Stimulated activated CD8-positive, alpha-beta memory T cell treated with anti-CD3 and anti-CD28 coated beads, Interleukin-12 subunit alpha, Interleukin-12 subunit beta, amount 100 ng/mL, for 4 hours (primary cell): ENCODE measurements at regions not wholly inside any gene's neighbourhood (a gene's known extent, or its start where the extent isn't known, plus 50 kb on each side); places are given as distances from the start of the nearest gene placed in this dataset.

Source experiments
- DNase-seq: peaks from one replicate; pipeline ENCODE4 v3.0.0-alpha.2; 2020; ENCODE audit warnings: low read depth

DNA sequence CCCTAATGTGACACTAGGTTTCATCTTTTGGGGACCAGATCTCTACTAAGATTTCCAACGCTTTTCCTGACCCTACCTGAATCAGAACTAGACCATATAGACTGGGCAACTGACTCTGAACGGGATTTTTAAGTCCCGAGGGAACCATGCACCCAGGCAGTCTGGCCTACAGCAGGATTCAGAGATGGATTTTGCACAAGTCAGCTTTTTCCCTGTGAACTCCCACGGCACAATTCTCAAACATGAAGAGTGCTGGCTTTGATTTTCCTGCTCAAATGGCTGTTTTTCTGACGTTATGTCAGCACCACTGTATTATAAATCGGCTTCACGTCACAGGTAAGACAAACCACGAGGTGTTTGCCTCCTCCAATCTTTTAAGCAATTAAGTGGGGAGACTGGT is 409.1 kb downstream of the TCERG1L start:
- no peak for DNase-seq

DNA sequence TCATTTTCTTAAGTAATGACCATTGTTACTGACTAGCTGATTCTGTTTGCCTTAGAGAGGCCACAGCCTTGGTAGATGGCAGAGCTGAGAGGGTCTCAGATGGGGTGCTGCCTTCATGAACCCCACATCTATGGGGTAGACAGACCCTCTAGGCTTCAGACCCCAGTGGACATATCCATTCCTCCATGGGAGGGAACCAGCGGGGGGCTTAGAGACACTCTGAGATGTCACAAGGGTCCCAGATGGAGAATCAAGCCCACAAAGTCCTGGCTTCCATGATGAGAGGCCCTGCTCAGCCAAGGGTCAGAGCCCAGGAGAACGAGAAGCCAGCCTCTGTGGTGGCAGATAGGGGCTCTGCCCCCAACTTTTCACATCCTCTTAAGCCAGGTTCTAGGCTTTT is 408.6 kb downstream of the TCERG1L start:
- DNase-seq, result no peak

DNA sequence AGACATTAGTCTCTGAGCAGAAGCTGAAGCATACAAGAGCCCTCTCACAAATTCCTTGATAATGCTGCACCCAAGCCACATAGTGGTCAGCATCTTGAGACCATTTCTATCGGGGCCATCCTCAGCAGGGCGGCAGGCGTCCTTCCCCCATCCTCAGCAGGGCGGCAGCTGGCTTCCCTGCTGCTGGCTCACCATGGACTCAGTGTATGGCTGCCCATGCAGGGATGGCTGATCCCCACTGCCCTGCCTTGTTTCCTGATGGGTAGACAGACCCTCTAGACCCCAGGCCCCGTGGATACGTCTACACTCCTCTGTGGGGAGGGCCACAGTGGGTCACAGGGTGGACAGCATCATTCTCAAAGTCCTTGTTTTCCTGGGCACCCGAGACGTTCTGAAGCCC is 406.8 kb downstream of the TCERG1L start:
- DNase-seq, result no peak

DNA sequence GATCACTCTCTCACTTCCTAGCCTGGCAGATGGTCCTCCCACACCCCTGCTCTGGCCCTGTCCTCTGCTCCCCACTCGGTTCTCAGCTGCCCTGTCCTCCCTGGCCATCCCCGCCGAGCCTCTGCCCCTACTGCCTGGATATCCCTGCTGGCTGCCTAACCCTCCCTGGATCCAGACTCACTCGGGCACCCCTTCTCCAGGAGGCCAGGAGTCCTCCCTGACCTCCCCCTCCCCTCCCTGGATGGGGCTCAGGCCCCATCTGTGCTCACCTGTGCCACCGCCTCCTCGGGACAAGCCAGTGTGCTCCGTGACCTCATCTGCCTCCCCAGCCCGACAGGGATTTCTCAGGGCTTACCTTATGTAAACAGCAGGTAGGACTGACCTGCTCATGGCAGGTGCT is 406.1 kb downstream of the TCERG1L start:
- no peak for DNase-seq

DNA sequence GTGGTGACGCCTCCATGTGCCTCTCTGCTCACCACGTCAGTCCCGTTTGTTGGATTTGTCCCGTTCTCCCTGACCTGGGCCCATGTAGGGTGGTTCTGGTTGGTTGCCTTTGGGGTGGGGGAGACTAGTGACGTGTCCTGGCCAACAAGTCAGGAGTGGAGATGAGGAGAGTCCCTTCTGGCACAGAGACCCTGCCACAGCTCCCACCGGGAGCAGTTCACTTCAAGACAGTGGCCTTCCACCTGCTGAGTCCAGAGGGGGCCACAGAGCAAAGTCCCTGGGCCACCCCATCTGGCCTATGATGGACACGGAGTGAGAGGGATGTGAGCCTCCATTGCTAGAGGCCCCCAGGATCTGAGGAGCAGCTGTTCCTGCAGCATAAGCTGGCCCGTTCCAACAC is 405.6 kb downstream of the TCERG1L start:
- no peak for DNase-seq

DNA sequence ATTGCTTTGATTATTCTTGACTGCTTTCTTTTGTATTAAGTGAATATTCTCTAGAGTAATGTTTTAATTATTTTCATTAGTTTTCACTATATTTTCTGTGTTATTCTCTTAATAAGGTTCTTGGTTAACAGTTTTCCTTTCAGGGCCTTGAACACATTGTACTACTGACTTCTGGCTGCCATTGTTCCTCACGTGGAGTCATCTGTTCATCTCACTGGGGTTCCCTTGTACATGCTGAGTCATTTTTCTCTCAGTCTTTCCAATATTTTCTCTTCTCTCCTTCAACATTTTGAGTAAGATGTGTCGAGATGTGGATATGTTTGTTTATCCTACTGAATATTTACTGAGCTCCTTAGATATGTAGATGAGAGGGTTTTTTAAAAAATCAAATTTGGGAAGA is 400.7 kb downstream of the TCERG1L start:
- no peak for DNase-seq

DNA sequence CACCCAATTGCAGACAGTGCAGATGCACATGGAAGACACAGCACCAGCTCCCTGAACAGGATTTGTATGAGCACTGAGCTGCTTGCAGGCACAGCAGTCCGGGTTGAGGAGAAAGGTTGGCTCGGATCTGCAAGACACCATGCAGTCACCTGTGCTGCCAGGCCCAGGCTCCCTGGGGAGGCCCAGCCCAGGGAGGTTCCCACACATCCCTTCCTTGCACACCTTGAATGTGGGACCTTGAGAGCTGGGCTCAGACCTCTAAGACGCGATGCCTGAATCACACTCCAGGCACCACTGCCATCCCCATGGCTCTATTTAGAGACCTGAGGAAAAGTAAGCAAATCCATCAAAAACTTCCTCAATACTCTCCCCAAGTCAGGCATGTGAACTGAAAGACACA is 397.7 kb downstream of the TCERG1L start:
- DNase-seq, result no peak

DNA sequence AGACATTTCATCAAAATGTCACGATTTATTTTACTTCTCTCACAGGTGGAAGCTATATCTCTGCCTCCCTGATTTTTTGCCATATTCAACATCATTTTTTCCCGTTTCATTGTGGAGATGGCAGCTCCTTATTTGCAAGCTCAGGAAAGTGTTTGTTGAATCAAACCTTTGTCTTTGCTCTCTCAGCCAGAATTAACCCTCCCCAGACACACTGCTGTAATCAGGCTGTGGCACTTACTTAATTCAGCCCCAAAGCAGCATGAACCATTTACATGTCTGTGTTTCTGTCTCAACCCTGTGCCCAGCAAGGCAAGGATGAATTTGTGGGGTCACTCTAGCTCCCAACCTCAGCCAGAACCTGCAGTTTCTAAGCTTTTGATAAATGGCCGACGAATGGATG is 397.2 kb downstream of the TCERG1L start:
- DNase-seq, result no peak

DNA sequence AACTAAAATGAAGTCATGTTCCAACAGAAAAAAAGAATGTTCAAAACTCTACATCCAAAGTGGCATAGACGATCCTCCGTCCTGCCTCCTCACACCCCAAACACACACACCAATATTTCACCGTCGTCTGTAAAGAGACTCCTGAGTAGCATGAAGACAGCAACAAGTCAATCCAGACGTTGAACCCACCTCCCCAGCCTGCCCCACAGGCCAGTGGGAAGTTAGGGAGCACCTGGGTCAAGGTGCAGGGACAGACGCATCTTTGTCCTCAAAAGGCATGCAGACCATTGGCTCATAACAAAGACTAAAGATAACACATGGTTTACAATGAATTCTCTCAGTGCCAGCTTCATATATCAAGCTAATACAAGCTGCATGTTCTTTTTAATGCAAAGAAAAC is 396.5 kb downstream of the TCERG1L start:
- no peak for DNase-seq

DNA sequence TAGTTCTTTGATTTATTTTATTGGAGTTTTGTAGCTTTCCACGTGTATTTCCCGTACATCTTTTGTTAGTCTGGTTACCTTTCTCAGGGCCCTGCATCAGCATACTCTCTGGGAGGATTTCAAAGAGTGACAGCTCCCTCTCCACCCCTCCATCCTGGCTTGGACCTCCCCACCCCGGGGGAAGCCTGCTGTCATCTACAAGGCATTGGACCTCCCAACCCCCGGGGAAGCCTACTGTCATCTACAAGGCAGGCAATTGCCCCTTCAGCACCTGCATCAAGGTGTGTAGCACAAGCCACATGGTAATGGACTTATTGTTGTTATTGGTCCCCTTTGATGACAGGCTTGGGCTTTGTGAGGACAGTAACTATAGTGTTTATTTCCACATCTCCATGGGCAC is 390.1 kb downstream of the TCERG1L start:
- DNase-seq, result no peak

DNA sequence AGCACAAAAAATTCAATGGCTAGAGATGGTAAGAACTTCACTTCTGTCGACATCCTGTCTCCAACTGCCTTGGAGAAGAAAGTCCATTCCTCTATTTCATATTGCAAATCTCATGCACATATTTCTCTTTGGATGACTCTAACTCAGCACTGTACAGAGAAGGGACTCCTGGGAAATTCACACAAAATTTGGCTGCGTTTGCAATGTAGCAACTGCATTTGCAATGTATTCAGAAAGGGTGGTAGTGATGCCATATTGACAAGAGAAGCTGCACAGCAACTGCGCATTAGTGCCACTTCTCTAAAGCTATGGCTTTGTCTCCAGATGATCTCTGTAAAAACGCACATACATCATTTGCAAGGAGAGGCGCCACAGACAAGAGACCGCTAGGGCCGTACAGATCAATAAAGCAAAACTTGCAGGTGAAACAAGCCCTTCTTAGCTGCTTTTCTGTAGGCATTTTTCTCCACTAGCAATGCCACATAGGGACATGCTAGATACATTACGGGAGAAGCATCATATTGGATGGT is 389.5 kb downstream of the TCERG1L start:
- DNase-seq, result no peak

DNA sequence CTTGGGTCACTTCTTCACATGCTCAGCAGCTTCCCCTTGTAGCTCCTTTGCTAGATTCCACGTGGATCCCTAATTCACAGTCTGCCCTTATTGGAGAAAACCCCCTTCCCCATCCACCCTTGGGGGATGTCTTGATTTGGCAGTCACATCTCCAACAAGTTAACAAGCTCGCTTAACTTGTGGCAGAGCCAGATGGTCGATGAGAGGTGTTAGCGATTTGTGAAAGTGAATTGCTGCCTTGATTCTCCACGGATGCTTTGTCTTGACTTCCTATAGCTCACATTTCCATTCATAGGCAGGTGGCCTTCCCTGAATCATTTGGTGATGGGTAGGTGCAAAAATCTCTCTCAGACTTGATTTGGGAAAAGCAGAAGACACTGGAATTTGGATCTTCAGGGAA is 387.9 kb downstream of the TCERG1L start:
- DNase-seq, result no peak

DNA sequence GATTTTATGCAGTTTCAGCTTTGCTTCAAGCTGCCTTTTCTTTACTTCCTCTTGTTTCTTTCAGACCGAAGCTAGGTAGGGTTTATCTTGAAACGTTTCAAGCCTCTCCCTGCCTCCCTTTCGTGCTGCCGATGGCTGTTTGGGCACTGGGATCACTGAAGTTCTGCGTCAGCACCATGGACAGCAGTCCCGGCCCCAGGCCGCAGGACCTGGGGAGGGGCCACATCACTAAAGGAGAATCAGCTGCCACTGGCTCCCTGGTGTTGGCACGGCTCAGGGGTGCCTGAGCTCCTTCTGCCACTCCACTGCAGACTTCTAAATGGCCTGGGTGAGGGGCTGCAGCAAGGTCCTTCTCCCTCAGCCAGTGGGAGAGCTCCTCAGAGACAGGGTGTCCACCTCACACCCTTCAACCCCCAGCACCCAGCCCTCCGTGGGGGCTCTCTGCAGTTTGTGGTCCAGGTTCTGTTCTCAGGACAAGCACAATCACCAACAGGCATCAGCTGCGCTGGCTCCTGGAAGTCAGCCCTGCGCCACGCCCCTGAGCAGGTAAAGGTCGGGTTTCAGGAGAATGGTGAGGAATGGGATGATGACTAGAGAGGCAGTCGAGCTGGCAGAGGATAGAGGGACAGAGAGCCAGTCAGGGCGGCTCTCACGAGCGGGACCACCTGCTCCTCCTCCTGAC is 387.2 kb downstream of the TCERG1L start:
- DNase-seq, result no peak

DNA sequence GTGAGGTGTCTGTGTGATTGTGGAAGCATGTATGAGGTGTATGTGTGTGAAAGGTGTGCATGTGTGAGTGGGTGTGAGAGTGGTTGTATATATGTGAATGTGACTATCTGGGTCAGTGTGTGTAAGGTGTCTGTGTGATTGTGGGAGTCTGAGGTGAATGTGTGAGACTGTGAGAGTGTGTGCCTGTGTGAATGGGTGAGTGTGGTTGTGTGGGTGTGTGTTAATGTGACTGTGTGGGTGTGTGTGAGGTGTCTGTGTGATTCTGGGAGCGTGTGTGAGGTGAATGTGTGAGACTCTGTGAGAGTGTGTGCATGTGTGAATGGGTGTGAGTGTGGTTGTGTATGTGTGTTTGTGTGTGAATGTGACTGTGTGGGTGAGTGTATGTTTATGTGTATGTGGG is 385.1 kb downstream of the TCERG1L start:
- no peak for DNase-seq

DNA sequence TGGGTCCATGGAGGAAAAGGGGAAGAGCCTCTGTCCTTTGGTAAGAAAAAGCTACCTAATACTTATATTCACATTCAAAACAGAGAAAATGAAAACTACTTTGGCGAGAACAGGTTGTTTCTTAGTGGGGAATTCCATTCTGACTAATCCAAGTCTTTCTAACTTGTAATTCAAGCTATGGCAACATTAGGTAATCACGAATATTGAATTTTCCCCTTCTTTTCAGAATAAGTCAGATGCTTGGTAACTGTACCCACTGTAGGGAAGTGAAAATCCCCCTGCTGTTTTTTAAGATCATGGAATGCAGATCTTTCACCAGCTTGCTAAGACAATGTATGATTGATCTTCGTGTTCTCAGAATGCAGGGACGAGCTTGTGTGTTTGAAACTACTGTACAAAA is 384.4 kb downstream of the TCERG1L start:
- DNase-seq, result no peak

DNA sequence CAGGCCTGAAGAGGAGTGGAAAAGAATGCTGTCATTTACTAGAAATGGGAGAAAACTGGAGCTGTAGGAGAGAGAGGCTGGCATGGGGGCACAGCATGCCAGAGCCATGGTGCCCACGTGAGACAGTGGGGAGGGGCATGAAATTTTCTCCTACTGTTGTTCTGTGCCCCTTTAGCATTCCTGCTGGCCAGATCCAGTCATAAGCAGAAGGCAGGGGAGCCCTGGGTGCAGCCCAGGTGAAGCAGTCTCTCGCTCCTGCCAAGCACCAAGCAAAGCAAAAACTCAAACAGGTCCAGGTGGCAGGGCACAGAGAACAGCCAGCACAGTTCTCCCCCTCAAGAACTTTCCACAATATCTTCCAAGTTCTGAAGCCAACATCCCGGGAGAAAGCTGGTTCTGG is 383.2 kb downstream of the TCERG1L start:
- DNase-seq, result no peak

DNA sequence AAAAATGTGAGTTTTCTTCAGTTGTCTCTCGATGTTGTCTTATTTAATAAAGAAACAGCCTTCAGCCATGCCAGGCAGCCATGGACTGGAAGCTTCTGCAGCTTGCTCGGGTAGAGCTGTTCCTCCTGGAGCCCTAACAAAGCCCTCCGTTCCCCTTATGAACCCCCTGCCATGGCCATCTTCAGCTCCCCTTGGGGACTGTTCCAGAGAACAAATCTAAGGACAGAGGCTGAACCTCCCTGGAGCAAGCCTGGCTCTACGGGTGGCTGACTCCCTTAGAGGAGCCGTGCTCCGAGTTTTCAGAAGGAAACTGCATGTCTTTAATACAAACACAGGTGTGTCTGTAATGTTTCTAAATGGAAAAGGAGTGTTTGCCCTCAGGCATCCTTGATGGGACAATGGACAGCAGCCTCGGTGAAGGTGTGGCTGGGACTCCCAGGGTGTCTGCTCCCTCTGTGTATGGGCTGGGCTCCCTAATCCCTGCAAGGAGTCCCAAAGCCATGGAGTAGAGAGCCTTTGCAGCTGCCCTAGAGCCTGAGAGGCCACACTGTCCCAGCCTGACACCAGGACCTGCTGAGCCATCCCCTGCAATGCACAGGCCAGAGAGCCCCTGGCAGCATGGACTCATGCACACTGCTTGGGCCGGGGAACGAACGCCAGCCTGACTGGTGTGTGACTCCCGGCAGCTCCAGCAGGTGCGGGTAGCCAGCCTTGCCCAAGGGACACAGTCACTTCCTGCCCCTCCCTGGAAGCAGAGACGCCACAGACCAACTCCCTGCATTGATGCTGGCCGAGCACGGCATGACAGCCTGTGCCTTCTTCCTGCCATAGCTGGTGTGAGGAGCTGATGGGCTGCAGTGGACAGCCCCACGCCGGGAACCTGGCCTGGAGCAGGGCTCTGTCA is 381.8 kb downstream of the TCERG1L start:
- DNase-seq, result no peak

DNA sequence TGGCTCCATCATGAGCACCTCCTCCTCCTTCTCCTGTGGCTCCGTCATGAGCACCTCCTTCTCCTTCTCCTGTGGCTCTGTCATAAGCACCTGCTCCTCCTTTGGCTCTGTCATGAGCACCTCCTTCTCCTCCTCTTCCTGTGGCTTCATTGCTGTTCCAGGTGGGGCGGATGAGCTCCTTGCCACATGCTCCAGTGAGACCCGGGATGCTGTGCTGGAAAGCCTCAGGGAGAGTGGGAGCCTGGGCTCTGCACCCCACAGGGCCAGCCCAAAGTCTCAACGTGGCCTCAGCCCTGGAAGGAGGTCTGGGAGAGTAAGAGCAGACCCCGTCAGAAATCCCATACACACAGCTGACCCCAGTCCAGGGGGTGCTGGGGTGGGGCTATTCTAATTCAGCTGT is 380.7 kb downstream of the TCERG1L start:
- no peak for DNase-seq

DNA sequence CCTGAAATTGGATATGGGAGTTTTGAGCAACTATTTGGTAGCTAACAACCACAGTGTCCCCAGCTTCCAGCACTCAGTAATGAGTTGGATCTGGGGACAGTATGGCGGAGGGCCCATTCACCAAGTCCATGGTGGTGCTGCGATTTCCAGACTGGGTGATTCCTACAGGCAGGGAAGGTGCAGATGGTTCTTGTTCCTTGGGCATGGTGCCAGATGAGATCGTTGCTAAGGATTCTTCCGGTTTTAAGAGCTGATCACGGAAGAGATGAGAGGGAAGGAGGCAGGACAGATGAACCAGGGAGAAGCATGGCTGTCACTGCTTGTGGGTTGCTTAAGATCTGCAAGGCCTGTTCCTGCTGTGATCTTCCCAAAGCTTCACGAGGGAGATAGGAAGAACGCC is 380.3 kb downstream of the TCERG1L start:
- DNase-seq, result no peak

DNA sequence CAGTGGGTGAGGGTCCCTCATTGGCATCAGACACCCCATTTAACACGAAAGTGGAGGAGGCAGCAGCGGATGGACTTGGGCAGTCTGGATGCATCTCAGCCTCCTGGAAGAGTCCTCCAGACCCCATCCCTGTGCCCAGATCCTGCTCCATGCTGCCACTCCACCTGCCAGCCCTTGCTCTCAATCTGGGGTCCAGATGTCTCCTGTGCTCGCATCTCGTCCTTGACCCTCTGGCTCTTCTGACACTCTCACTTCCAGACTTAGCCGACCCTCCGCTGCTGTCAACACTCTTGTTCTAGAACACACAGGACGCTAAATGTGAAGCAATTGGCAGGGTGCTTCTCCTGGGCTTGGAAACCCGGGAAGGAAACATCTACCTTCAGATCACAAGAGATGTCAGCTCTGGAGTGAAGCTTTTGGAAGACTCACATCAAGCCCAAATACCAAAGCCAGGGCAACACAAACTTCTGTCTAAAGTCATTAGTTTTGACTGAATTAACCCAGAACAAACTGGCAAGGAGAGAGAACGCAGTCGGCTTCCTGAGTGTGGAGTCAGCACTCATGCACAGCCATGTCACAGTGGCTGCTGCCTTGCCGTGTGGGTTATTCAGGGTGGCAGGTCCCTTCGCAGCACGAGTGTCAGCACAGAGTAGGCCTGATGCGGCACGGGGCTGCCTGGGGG is 379.1 kb downstream of the TCERG1L start:
- DNase-seq, result no peak

DNA sequence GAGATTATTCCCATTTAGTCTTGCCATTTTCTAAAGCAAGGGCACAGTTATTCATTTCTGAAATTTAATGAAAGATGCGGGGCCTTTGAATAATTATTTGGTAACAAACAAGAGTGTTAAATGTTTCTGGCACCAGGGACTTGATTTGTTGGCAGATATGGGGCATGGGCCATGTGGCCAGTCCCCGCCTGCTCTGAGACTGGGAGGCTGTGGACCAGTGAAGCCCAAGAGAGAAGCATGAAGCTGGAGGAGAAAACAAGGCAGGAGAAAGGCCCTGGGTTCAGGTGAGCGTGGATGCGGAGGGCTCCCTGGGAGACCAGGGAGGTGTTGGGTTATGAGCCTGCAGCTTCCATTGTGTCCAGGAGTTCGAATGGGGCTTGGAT is 378.5 kb downstream of the TCERG1L start:
- no peak for DNase-seq

DNA sequence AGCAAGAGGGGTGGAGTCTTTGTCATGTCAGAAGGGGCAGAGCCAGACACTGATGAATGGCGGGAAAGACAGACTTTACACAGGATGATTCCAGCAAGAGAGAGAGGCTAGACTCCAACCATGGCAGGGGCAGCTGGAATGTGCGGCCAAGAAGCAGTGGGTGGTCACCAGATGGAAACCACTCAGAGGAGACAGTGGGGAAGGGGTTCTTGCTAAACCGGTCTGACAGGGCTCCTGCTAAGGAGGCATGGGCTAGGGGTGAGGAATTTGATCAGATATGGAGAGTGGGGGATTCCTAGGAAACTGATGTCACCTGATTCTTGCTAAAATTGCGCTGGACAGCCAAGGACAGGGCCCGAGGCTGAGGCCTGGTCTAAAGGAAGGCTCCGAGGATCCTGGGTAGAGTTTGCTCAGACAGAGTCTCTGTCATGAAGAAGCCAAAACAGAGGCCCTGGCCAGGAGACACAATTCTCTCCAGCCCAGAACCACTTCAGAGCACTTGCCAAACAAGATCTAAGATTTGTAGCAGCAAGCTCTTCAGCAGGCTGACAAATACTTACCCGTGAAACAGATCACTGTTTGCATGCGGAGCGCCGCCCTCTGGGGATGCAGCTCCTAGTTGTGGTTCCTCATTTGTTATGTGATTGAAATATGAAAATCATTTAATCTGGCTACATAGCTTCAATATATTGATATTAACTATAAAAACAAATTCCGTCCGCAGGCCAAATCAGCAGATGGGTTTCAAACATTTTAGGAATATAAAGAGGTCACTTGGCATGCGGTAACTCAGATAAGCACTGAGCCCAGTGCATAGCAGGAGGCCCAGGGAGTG is 377.0 kb downstream of the TCERG1L start:
- DNase-seq, result no peak
